K562 (cell line): ENCODE measurements at regions not wholly inside any gene's neighbourhood (a gene's known extent, or its start where the extent isn't known, plus 50 kb on each side); places are given as distances from the start of the nearest gene placed in this dataset.

Experiments
- E2F6 ChIP-seq, 2 experiments: IDR thresholded peaks; 2 replicates each; pipeline ENCODE4 v1.6.1; 2011; ENCODE audit warnings: borderline replicate concordance in 1 of 2, control low read depth in 1 of 2, low read depth in 1 of 2, low read length in 1 of 2, mild to moderate bottlenecking in 1 of 2, mixed read lengths in 1 of 2, moderate library complexity in 1 of 2; ENCODE audit not compliant: insufficient read depth in 1 of 2, insufficient read length in 1 of 2, poor library complexity in 1 of 2, severe bottlenecking in 1 of 2; ENCODE audit errors: extremely low read depth in 1 of 2
- ZBTB40 ChIP-seq, 2 experiments: fragments of 450-650 bp in 1 of 2; sonication (generic) in 1 of 2; formaldehyde crosslinking in 1 of 2; IDR thresholded peaks; 2 replicates each; pipeline versions ENCODE4 v1.7.1 to v1.9.0; 2016 to 2022; ENCODE audit warnings: inconsistent platforms in 1 of 2, mild to moderate bottlenecking in 1 of 2, missing genetic modification reagents in 1 of 2
- ZKSCAN8 ChIP-seq: fragments of 200-800 bp; sonication (Bioruptor generic); IDR thresholded peaks from 2 replicates; pipeline ENCODE4 v1.6.1; 2016; ENCODE audit warnings: missing genetic modification characterization, missing compliant biosample characterization
- ZNF124 ChIP-seq: sonication (generic); formaldehyde crosslinking; IDR thresholded peaks from 2 replicates; pipeline ENCODE4 v1.8.1; 2022; ENCODE audit warnings: missing genetic modification reagents
- ZNF445 ChIP-seq: fragments of 250-450 bp; sonication (Bioruptor Pico); IDR thresholded peaks from 2 replicates; pipeline ENCODE4 v1.4.0; 2020; ENCODE audit warnings: low read depth, mild to moderate bottlenecking, moderate library complexity
- ZNF639 ChIP-seq, 2 experiments: fragments of 200-800 bp in 1 of 2; sonication (Bioruptor generic) in 1 of 2; sonication (generic) in 1 of 2; formaldehyde crosslinking in 1 of 2; IDR thresholded peaks in 1 of 2; conservative IDR thresholded peaks in 1 of 2; 2 replicates each; pipeline versions ENCODE4 v1.5.0 to v1.6.1; 2016 to 2020; ENCODE audit warnings: missing compliant biosample characterization in 1 of 2, missing genetic modification characterization in 1 of 2, missing genetic modification reagents in 1 of 2

- TF ChIP-seq ZBTB40 (IDR thresholded peaks at IDR 0.05) (no peak), ZBTB40 (CRISPR knock-in tag; IDR thresholded peaks at IDR 0.05) (no peak), ZNF639 (CRISPR knock-in tag; conservative IDR thresholded peaks at IDR 0.05 in 1 of 2, IDR thresholded peaks at IDR 0.05 in 1 of 2) (no peak), E2F6 (IDR thresholded peaks at IDR 0.05; ENCODE audit: borderline replicate concordance in 1 of 2, extremely low read depth in 1 of 2, insufficient read depth in 1 of 2, insufficient read length in 1 of 2, low read depth in 1 of 2, low read length in 1 of 2, poor library complexity in 1 of 2, severe bottlenecking in 1 of 2) (no peak), ZKSCAN8 (CRISPR knock-in tag) (no peak), ZNF445 (CRISPR knock-in tag) (no peak), ZNF124 (CRISPR knock-in tag) (no peak)
- TF ChIP-seq, all 486 proteins: peak for 0
These were observed 79.2 kb upstream of the DDIT4L start (continued) for GRCh38 chr4:100269446-100269845.
